Thyroid gland (tissue), 4 donors: ENCODE measurements at regions not wholly inside any gene's neighbourhood (a gene's known extent, or its start where the extent isn't known, plus 50 kb on each side); places are given as distances from the start of the nearest gene placed in this dataset.

ENCODE experiments used
- DNase-seq, 2 donors: peaks; one replicate each; pipeline ENCODE4 v3.0.0-alpha.2; 2019
- H3K27ac ChIP-seq, 3 donors: fragments of 200-600 bp; sonication (generic); 1 replicate in 2 of 3; 2 replicates in 1 of 3; pipeline ENCODE4 v1.5.1; 2016 to 2019; ENCODE audit warnings: mild to moderate bottlenecking in 1 of 3, moderate library complexity in 1 of 3
- H3K27me3 ChIP-seq: fragments of 200-600 bp; sonication (generic); one replicate; pipeline ENCODE4 v1.5.1; 2019
- H3K36me3 ChIP-seq, 2 donors: fragments of 200-600 bp; sonication (generic); one replicate each; pipeline ENCODE4 v1.5.1; 2016 to 2019
- H3K4me1 ChIP-seq, 2 donors: fragments of 200-600 bp; sonication (generic); one replicate each; pipeline ENCODE4 v1.5.1; 2017 to 2019
- H3K4me3 ChIP-seq, 3 donors: fragments of 200-600 bp; sonication (generic); replicated peaks in 1 of 3; 1 replicate in 2 of 3; 2 replicates in 1 of 3; pipeline ENCODE4 v1.5.1; 2016; ENCODE audit warnings: mild to moderate bottlenecking in 1 of 3
- H3K9me3 ChIP-seq: fragments of 200-600 bp; sonication (generic); one replicate; pipeline ENCODE4 v1.5.1; 2017
- CTCF ChIP-seq, 6 experiments: fragments of 200-600 bp in 3 of 6; fragments of 450-650 bp in 3 of 6; sonication (generic) in 3 of 6; IDR thresholded peaks; one replicate each; pipeline ENCODE4 v1.5.1; 2016 to 2019; ENCODE audit warnings: antibody characterized with exemption in 6 of 6, mild to moderate bottlenecking in 2 of 6, inconsistent platforms in 1 of 6, moderate library complexity in 1 of 6
- POLR2A ChIP-seq, 2 donors: fragments of 450-650 bp; IDR thresholded peaks; one replicate each; pipeline ENCODE4 v1.6.1; 2017; ENCODE audit warnings: antibody characterized with exemption in 2 of 2, mild to moderate bottlenecking in 2 of 2, moderate library complexity in 1 of 2
- WGBS, 2 donors: methylation state at CpG; one replicate each; pipeline ENCODE4 v1.1.5; 2017; 5-methylcytosine and 5-hydroxymethylcytosine counted together
- intact Hi-C: fragments of 100-400 bp; cut with DNase I; formaldehyde crosslinking; loops from one replicate; pipeline ENCODE4 v1.15.1; 2023

DNA sequence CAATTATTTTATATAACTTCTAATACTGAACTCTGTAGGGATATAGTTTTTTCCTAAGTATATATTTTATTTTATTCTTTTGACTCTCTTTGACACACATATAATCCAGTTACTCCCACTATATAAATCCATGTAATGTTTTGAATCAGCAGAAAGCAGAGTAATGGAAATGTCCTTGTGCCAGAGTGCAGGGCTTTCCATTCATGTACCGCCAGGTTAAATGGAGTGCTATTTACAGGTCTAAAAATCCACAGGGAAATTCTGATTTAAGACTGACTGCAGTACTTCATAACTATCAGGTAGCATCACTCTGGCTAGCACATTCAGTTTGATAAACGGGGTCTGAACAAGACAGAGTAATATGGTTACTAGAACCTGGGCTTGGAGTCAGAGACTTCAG is 626.8 kb downstream of the COL12A1 start:
- H3K4me1 ChIP-seq, result no peaks in the 10 kb centered on the region
- no peak overlapping the region for H3K27ac ChIP-seq
- no peaks in the 10 kb centered on the region for H3K9me3 ChIP-seq
- H3K4me3 ChIP-seq, result no peak overlapping the region
- no peak for DNase-seq
- intact Hi-C loops, result no loop called here
- no peaks in the 10 kb centered on the region for H3K27me3 ChIP-seq
- H3K36me3 ChIP-seq, result no peaks in the 10 kb centered on the region
- TF ChIP-seq POLR2A (IDR thresholded peaks at IDR 0.05) (no peak), CTCF (IDR thresholded peaks at IDR 0.05) (no peak)
- WGBS, 2 donors, result 78 to 85% methylated on average over 2 of the region's 2 CpGs

GRCh38 chr6:74578339-74578738 is 627.5 kb downstream of the COL12A1 start:
- Histone ChIP-seq H3K9me3 (no peaks in the 10 kb centered on the region), H3K27ac (no peak overlapping the region), H3K4me1 (no peaks in the 10 kb centered on the region), H3K27me3 (no peaks in the 10 kb centered on the region), H3K36me3 (no peaks in the 10 kb centered on the region), H3K4me3 (no peak overlapping the region)
- TF ChIP-seq CTCF (IDR thresholded peaks at IDR 0.05) (no peak), POLR2A (IDR thresholded peaks at IDR 0.05) (no peak)
- intact Hi-C loops, result no loop called here
- no peak for DNase-seq

GRCh38 chr6:74577619-74578018 is 628.2 kb downstream of the COL12A1 start:
- Histone ChIP-seq H3K9me3 (no peaks in the 10 kb centered on the region), H3K36me3 (no peaks in the 10 kb centered on the region), H3K27me3 (no peaks in the 10 kb centered on the region), H3K4me3 (no peak overlapping the region), H3K4me1 (no peaks in the 10 kb centered on the region), H3K27ac (no peak overlapping the region)
- no peak for TF ChIP-seq POLR2A (IDR thresholded peaks at IDR 0.05)
- TF ChIP-seq CTCF (IDR thresholded peaks at IDR 0.05), result no peak
- intact Hi-C loops, result no loop called here
- DNase-seq, result no peak

- DNase-seq, result no peak
- no peaks in the 10 kb centered on the region for H3K9me3 ChIP-seq
- H3K36me3 ChIP-seq, result no peaks in the 10 kb centered on the region
- no peak overlapping the region for H3K4me3 ChIP-seq
- H3K4me1 ChIP-seq, result no peaks in the 10 kb centered on the region
- TF ChIP-seq POLR2A (IDR thresholded peaks at IDR 0.05) (no peak), CTCF (IDR thresholded peaks at IDR 0.05) (peak in 1 of 6 experiments; percentile 26)
- H3K27me3 ChIP-seq, result no peaks in the 10 kb centered on the region
- whole genome bisulfite sequencing, 2 donors, result 38 to 44% methylated on average over 5 of the region's 5 CpGs
- intact Hi-C loops, result no loop called here
- no peak overlapping the region for H3K27ac ChIP-seq
Measured at GRCh38 chr6:74574794-74575193, 631.1 kb downstream of the COL12A1 start.

GRCh38 chr6:74573613-74574012 is 632.2 kb downstream of the COL12A1 start:
- no peaks in the 10 kb centered on the region for H3K27me3 ChIP-seq
- TF ChIP-seq POLR2A (IDR thresholded peaks at IDR 0.05), result no peak
- TF ChIP-seq CTCF (IDR thresholded peaks at IDR 0.05), result no peak
- H3K9me3 ChIP-seq, result no peaks in the 10 kb centered on the region
- no peak overlapping the region for H3K4me3 ChIP-seq
- H3K4me1 ChIP-seq, result no peaks in the 10 kb centered on the region
- intact Hi-C loops, result no loop called here
- H3K27ac ChIP-seq, result no peak overlapping the region
- 87 to 89% methylated on average over 6 of the region's 6 CpGs for WGBS, 2 donors
- H3K36me3 ChIP-seq, result no peaks in the 10 kb centered on the region
- DNase-seq, result no peak
